HCT116 (cell line): ENCODE measurements at regions not wholly inside any gene's neighbourhood (a gene's known extent, or its start where the extent isn't known, plus 50 kb on each side); places are given as distances from the start of the nearest gene placed in this dataset.

Experiments
- ATAC-seq: fragments of 200-7000 bp; cut with Tn5 transposase; 2 replicates; pipeline ENCODE4 v1.9.1; 2020; ENCODE audit warnings: mild to moderate bottlenecking, moderate library complexity
- BruUV-seq: library from RNA; stranded (reverse); fragments of 400-500 nt; replicated peaks from 2 replicates; lab custom pipeline; 2021; lab: Mats Ljungman, UMichigan
- CTCF ChIA-PET: fragments of 300-600 bp; sonication (Branson Sonifier 250); formaldehyde crosslinking; loops from one replicate; lab custom pipeline; 2021; ENCODE audit warnings: antibody characterized with exemption; lab: Charles Lee
- POLR2A ChIA-PET: fragments of 300-600, 350-600 bp; sonication (Branson Sonifier 250); formaldehyde crosslinking; loops from one replicate; lab custom pipeline; 2021; ENCODE audit warnings: antibody characterized with exemption; lab: Charles Lee
- RAD21 ChIA-PET, 2 experiments: fragments of 300-600 bp; sonication (Branson Sonifier 250); formaldehyde crosslinking; loops; one replicate each; lab custom pipeline; 2023; ENCODE audit warnings: low total read pairs in 2 of 2; ENCODE audit not compliant: uncharacterized antibody in 2 of 2, unreplicated experiment in 2 of 2, low non-redundant PET in 1 of 2; lab: Charles Lee
- DNase-seq: peaks from one replicate; pipeline ENCODE4 v3.0.0-alpha.2; 2010; ENCODE audit warnings: low read depth, low spot score
- H2AFZ ChIP-seq: fragments of 200-600 bp; shearing (Covaris generic), sonication (generic); 2 replicates; pipeline ENCODE4 v1.6.1; 2017; ENCODE audit warnings: low read depth, mixed run types, mixed read lengths, antibody characterized with exemption, low read length; ENCODE audit not compliant: poor library complexity, severe bottlenecking
- H3K27ac ChIP-seq: 2 replicates; pipeline ENCODE4 v1.5.1; 2012; ENCODE audit warnings: low read depth, low read length
- H3K27me3 ChIP-seq: fragments of 200-600 bp; sonication (generic); 2 replicates; pipeline ENCODE4 v1.6.1; 2016; ENCODE audit warnings: mixed run types, low read length, mixed read lengths; ENCODE audit not compliant: insufficient read depth
- H3K36me3 ChIP-seq, 2 experiments: fragments of 200-500 bp in 1 of 2; fragments of 200-600 bp in 1 of 2; sonication (Bioruptor generic) in 1 of 2; sonication (generic) in 1 of 2; 2 replicates each; pipeline versions ENCODE4 v1.5.1 to v1.6.1; 2014 to 2016; ENCODE audit warnings: low read length in 2 of 2, inconsistent platforms in 1 of 2, mixed read lengths in 1 of 2, mixed run types in 1 of 2; ENCODE audit not compliant: insufficient read depth in 2 of 2, control insufficient read depth in 1 of 2
- H3K4me1 ChIP-seq, 2 experiments: fragments of 200-600 bp in 1 of 2; sonication (generic) in 1 of 2; 2 replicates each; pipeline versions ENCODE4 v1.5.1 to v1.6.1; 2012 to 2017; ENCODE audit warnings: low read length in 2 of 2, inconsistent platforms in 1 of 2, mild to moderate bottlenecking in 1 of 2, mixed read lengths in 1 of 2, mixed run types in 1 of 2, moderate library complexity in 1 of 2; ENCODE audit not compliant: insufficient read depth in 2 of 2, control insufficient read depth in 1 of 2
- H3K4me2 ChIP-seq: fragments of 200-600 bp; sonication (generic); 2 replicates; pipeline ENCODE4 v1.6.1; 2017; ENCODE audit warnings: mixed run types, low read length, mixed read lengths
- H3K4me3 ChIP-seq, 2 experiments: fragments of 200-600 bp in 1 of 2; sonication (generic) in 1 of 2; replicated peaks in 1 of 2; 2 replicates each; pipeline ENCODE4 v1.5.1; 2011 to 2016; ENCODE audit warnings: low read length in 2 of 2, control low read depth in 1 of 2, low read depth in 1 of 2, mild to moderate bottlenecking in 1 of 2, mixed read lengths in 1 of 2, mixed run types in 1 of 2
- H3K79me2 ChIP-seq: fragments of 200-600 bp; sonication (generic); 2 replicates; pipeline ENCODE4 v1.6.1; 2017; ENCODE audit warnings: mild to moderate bottlenecking, mixed run types, low read length, moderate library complexity, mixed read lengths; ENCODE audit not compliant: insufficient read depth
- H3K9ac ChIP-seq: fragments of 200-600 bp; sonication (generic); 2 replicates; pipeline ENCODE4 v1.6.1; 2016; ENCODE audit warnings: low read length, mixed read lengths
- H3K9me2 ChIP-seq: fragments of 200-600 bp; sonication (generic), shearing (Covaris generic); 2 replicates; pipeline ENCODE4 v1.6.1; 2017; ENCODE audit warnings: mixed run types, mild to moderate bottlenecking, moderate library complexity; ENCODE audit not compliant: insufficient read depth
- H3K9me3 ChIP-seq, 2 experiments: fragments of 200-500 bp in 1 of 2; fragments of 200-600 bp in 1 of 2; sonication (Bioruptor generic) in 1 of 2; sonication (generic) in 1 of 2; 2 replicates each; pipeline ENCODE4 v1.6.1; 2014 to 2017; ENCODE audit warnings: low read length in 2 of 2, mixed read lengths in 2 of 2, inconsistent platforms in 1 of 2, low read depth in 1 of 2, mild to moderate bottlenecking in 1 of 2, mixed run types in 1 of 2, moderate library complexity in 1 of 2; ENCODE audit not compliant: control insufficient read depth in 1 of 2, insufficient read depth in 1 of 2
- H4K20me1 ChIP-seq: fragments of 200-600 bp; sonication (generic), shearing (Covaris generic); 2 replicates; pipeline ENCODE4 v1.6.1; 2017; ENCODE audit warnings: mixed run types, mild to moderate bottlenecking, moderate library complexity; ENCODE audit not compliant: insufficient read depth
- CBX3 ChIP-seq: IDR thresholded peaks from 2 replicates; pipeline ENCODE4 v1.6.1; 2012; ENCODE audit warnings: low read depth
- ELF1 ChIP-seq: IDR thresholded peaks from 2 replicates; pipeline ENCODE4 v1.6.1; 2012; ENCODE audit warnings: low read depth, borderline replicate concordance
- EZH2 ChIP-seq: fragments of 200-600 bp; sonication (generic); IDR thresholded peaks from 2 replicates; pipeline ENCODE4 v1.6.1; 2017; ENCODE audit warnings: antibody characterized with exemption, mixed run types
- FOSL1 ChIP-seq: IDR thresholded peaks from 2 replicates; pipeline ENCODE4 v1.6.1; 2012; ENCODE audit warnings: low read depth
- POLR2A ChIP-seq: IDR thresholded peaks from 2 replicates; pipeline ENCODE4 v1.7.0; 2011; ENCODE audit warnings: borderline replicate concordance; ENCODE audit not compliant: insufficient read depth, insufficient read length; ENCODE audit errors: extremely low read depth
- POLR2AphosphoS5 ChIP-seq: IDR thresholded peaks from 2 replicates; pipeline ENCODE4 v1.6.1; 2011; ENCODE audit warnings: mild to moderate bottlenecking, low read depth, low read length, moderate library complexity
- RAD21 ChIP-seq: IDR thresholded peaks from 2 replicates; pipeline ENCODE4 v1.6.1; 2012; ENCODE audit warnings: low read depth, mild to moderate bottlenecking
- SIN3A ChIP-seq: IDR thresholded peaks from 2 replicates; pipeline ENCODE4 v1.6.1; 2012; ENCODE audit warnings: low read depth
- TCF7L2 ChIP-seq: IDR thresholded peaks from 2 replicates; pipeline ENCODE4 v1.7.0; 2011; ENCODE audit warnings: borderline replicate concordance, inconsistent platforms; ENCODE audit not compliant: insufficient read depth, insufficient read length; ENCODE audit errors: extremely low read depth
- YY1 ChIP-seq: IDR thresholded peaks from 2 replicates; pipeline ENCODE4 v1.6.1; 2011; ENCODE audit warnings: low read length, low read depth, moderate library complexity, mild to moderate bottlenecking; ENCODE audit not compliant: insufficient replicate concordance; ENCODE audit errors: extremely low read depth
- ZNF274 ChIP-seq: fragments of 200-500 bp; sonication (Bioruptor generic); IDR thresholded peaks from 2 replicates; pipeline ENCODE4 v1.6.1; 2014; ENCODE audit warnings: mild to moderate bottlenecking, low read depth, low read length, inconsistent platforms
- intact Hi-C: fragments of 100-400 bp; cut with micrococcal nuclease; formaldehyde crosslinking; loops from 2 replicates; pipeline ENCODE4 v1.10.0; 2022
- TF ChIP-seq, protein P1 (sequence below): IDR thresholded peaks from 2 replicates; pipeline ENCODE4 v1.6.1; 2012; ENCODE audit warnings: low read depth
- TF ChIP-seq, protein P2 (sequence below): IDR thresholded peaks from 2 replicates; pipeline ENCODE4 v1.6.1; 2012
- TF ChIP-seq, protein P3 (sequence below): IDR thresholded peaks from 2 replicates; pipeline ENCODE4 v1.6.1; 2012
- TF ChIP-seq, protein P4 (sequence below), 3 experiments: fragments of 200-600 bp in 1 of 3; sonication (generic) in 1 of 3; IDR thresholded peaks in 2 of 3; conservative IDR thresholded peaks in 1 of 3; 2 replicates each; pipeline ENCODE4 v1.5.1; 2012 to 2017; ENCODE audit warnings: low read depth in 2 of 3, low read length in 2 of 3, antibody characterized with exemption in 1 of 3, borderline replicate concordance in 1 of 3, control low read depth in 1 of 3, mild to moderate bottlenecking in 1 of 3, mixed read lengths in 1 of 3, mixed run types in 1 of 3, moderate library complexity in 1 of 3; ENCODE audit not compliant: insufficient read depth in 1 of 3

DNA sequence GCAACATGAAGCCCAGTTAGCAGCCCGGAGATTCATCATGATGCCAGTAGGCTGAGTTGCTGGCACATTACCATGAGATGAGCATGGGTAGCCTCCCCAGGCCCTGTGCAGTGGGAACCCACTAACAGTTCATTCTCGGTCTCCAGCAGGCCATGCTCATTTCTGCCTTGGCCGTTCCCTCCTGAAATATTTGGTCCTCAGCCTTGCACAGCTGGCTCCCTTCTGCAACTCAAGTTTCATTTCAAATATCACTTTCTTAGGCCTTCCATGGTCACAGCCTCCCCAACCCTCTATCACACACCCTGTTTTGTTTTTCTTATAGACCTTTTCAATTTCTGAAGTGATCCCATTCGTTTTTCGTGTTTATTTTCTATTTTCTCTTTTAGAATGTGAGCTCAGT, 125.4 kb upstream of the VLDLR start:
- DNase-seq: no peak
- Histone ChIP-seq H3K9ac (no peak overlapping the region), H3K27ac (no peak overlapping the region), H3K4me1 (no peaks in the 10 kb centered on the region), H4K20me1 (no peaks in the 10 kb centered on the region), H3K27me3 (0 out of 2 replicates have a peak, but pooled peaks cover 13% of the 10 kb centered on the region), H3K4me3 (no peak overlapping the region), H2AFZ (no peak overlapping the region), H3K9me2 (no peaks in the 10 kb centered on the region), H3K36me3 (no peaks in the 10 kb centered on the region), H3K4me2 (no peak overlapping the region), H3K79me2 (no peaks in the 10 kb centered on the region), H3K9me3 (no peaks in the 10 kb centered on the region)
- POLR2A ChIA-PET: no interaction called here
- RAD21 ChIA-PET: no interaction called here
- intact Hi-C loops: no loop called here
- CTCF ChIA-PET: no interaction called here
- BruUV-seq: no TSS peak
- TF ChIP-seq ELF1: no peak
- TF ChIP-seq RAD21: no peak
- no peak for TF ChIP-seq TCF7L2
- TF ChIP-seq, protein P1, sequence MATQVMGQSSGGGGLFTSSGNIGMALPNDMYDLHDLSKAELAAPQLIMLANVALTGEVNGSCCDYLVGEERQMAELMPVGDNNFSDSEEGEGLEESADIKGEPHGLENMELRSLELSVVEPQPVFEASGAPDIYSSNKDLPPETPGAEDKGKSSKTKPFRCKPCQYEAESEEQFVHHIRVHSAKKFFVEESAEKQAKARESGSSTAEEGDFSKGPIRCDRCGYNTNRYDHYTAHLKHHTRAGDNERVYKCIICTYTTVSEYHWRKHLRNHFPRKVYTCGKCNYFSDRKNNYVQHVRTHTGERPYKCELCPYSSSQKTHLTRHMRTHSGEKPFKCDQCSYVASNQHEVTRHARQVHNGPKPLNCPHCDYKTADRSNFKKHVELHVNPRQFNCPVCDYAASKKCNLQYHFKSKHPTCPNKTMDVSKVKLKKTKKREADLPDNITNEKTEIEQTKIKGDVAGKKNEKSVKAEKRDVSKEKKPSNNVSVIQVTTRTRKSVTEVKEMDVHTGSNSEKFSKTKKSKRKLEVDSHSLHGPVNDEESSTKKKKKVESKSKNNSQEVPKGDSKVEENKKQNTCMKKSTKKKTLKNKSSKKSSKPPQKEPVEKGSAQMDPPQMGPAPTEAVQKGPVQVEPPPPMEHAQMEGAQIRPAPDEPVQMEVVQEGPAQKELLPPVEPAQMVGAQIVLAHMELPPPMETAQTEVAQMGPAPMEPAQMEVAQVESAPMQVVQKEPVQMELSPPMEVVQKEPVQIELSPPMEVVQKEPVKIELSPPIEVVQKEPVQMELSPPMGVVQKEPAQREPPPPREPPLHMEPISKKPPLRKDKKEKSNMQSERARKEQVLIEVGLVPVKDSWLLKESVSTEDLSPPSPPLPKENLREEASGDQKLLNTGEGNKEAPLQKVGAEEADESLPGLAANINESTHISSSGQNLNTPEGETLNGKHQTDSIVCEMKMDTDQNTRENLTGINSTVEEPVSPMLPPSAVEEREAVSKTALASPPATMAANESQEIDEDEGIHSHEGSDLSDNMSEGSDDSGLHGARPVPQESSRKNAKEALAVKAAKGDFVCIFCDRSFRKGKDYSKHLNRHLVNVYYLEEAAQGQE: no peak
- TF ChIP-seq POLR2A: no peak
- TF ChIP-seq CBX3: no peak
- TF ChIP-seq EZH2: no peak
- TF ChIP-seq ZNF274: no peak
- TF ChIP-seq FOSL1: no peak
- TF ChIP-seq YY1: no peak
- TF ChIP-seq SIN3A: no peak
- no peak for TF ChIP-seq POLR2AphosphoS5
- TF ChIP-seq, protein P2, sequence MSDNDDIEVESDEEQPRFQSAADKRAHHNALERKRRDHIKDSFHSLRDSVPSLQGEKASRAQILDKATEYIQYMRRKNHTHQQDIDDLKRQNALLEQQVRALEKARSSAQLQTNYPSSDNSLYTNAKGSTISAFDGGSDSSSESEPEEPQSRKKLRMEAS: no peak
- TF ChIP-seq, protein P3, sequence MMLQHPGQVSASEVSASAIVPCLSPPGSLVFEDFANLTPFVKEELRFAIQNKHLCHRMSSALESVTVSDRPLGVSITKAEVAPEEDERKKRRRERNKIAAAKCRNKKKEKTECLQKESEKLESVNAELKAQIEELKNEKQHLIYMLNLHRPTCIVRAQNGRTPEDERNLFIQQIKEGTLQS: no peak
- TF ChIP-seq, protein P4, sequence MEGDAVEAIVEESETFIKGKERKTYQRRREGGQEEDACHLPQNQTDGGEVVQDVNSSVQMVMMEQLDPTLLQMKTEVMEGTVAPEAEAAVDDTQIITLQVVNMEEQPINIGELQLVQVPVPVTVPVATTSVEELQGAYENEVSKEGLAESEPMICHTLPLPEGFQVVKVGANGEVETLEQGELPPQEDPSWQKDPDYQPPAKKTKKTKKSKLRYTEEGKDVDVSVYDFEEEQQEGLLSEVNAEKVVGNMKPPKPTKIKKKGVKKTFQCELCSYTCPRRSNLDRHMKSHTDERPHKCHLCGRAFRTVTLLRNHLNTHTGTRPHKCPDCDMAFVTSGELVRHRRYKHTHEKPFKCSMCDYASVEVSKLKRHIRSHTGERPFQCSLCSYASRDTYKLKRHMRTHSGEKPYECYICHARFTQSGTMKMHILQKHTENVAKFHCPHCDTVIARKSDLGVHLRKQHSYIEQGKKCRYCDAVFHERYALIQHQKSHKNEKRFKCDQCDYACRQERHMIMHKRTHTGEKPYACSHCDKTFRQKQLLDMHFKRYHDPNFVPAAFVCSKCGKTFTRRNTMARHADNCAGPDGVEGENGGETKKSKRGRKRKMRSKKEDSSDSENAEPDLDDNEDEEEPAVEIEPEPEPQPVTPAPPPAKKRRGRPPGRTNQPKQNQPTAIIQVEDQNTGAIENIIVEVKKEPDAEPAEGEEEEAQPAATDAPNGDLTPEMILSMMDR (IDR thresholded peaks at IDR 0.05 in 2 of 3, conservative IDR thresholded peaks at IDR 0.05 in 1 of 3; ENCODE audit: borderline replicate concordance in 1 of 3, insufficient read depth in 1 of 3, low read depth in 2 of 3, low read length in 2 of 3): no peak
- ATAC-seq: no peak
